Mesodermal cell (in vitro differentiated cells): ENCODE measurements at regions not wholly inside any gene's neighbourhood (a gene's known extent, or its start where the extent isn't known, plus 50 kb on each side); places are given as distances from the start of the nearest gene placed in this dataset.
"Not testable (repeated sequence)": the region's sequence is repeated elsewhere in the genome, so short reads cannot be mapped to it uniquely, and the experiment has no call there.

Experiments used
- H3K27ac ChIP-seq: 2 replicates; pipeline ENCODE4 v1.7.0; 2013; ENCODE audit warnings: mild to moderate bottlenecking, low read depth, low read length, moderate library complexity; ENCODE audit not compliant: severe bottlenecking
- H3K36me3 ChIP-seq: 2 replicates; pipeline ENCODE4 v1.7.1; 2013; ENCODE audit warnings: mild to moderate bottlenecking, low read length, moderate library complexity; ENCODE audit not compliant: control insufficient read depth, insufficient read depth
- H3K4me1 ChIP-seq: one replicate; pipeline ENCODE4 v1.7.1; 2013; ENCODE audit warnings: mild to moderate bottlenecking, low read length; ENCODE audit not compliant: insufficient read depth, control insufficient read depth, poor library complexity, severe bottlenecking
- H3K4me3 ChIP-seq: 2 replicates; pipeline ENCODE4 v1.7.0; 2013; ENCODE audit warnings: low read length, control low read depth, mild to moderate bottlenecking; ENCODE audit not compliant: insufficient read depth, poor library complexity, severe bottlenecking; ENCODE audit errors: extremely low read depth
- H3K9me3 ChIP-seq: 2 replicates; pipeline ENCODE4 v1.7.1; 2013; ENCODE audit warnings: mild to moderate bottlenecking, low read length, moderate library complexity; ENCODE audit not compliant: control insufficient read depth
- WGBS, 2 experiments: methylation state at CpG; one replicate each; pipeline ENCODE4 v1.1.5; 2013; ENCODE audit warnings: missing lambda C conversion rate in 2 of 2; ENCODE audit not compliant: insufficient coverage in 2 of 2; 5-methylcytosine and 5-hydroxymethylcytosine counted together

GRCh38 chr2:54038835-54039234 lies 68.0 kb upstream of the PSME4 start:
- Histone ChIP-seq H3K9me3 (no peaks in the 10 kb centered on the region), H3K36me3 (no peaks in the 10 kb centered on the region), H3K27ac (no peak overlapping the region), H3K4me3 (no peak overlapping the region), H3K4me1 (no peaks in the 10 kb centered on the region)
- 86% methylated on average over 1 of the region's 1 CpG; no CpG with 5 or more reads in 1 of the 2 experiments for WGBS, 2 experiments

- WGBS, 2 experiments = no CpG with 5 or more reads among the region's 3 CpGs
- H3K36me3 ChIP-seq, H3K4me1 ChIP-seq, H3K9me3 ChIP-seq, H3K4me3 ChIP-seq, H3K27ac ChIP-seq: not testable (repeated sequence)
These were observed 60.5 kb upstream of the PSME4 start for GRCh38 chr2:54031288-54031687.

- Histone ChIP-seq H3K36me3 (no peaks in the 10 kb centered on the region), H3K27ac (no peak overlapping the region), H3K9me3 (no peaks in the 10 kb centered on the region), H3K4me1 (no peaks in the 10 kb centered on the region), H3K4me3 (no peak overlapping the region)
- no CpG with 5 or more reads among the region's 2 CpGs for WGBS, 2 experiments
These were observed 60.0 kb upstream of the PSME4 start for GRCh38 chr2:54030806-54031205.

DNA sequence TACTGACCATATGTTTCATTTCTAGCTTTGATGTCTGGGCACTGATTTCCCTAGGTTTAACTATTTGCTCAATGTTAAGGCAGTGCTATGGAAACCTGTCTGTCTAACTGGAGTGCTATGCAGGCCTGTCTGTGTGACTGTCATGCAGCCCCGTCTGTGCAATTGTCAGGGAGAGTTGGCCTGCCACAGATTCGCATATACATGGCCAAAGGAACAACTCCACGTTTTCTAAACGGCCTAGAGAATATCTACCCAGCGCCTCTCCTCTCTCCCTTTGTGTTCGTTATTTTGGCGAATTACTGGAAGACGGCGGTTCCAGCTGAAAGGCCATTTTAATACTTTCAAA lies 59.6 kb upstream of the PSME4 start:
- Histone ChIP-seq H3K27ac (peak overlapping the region; percentile 80), H3K9me3 (no peaks in the 10 kb centered on the region), H3K36me3 (no peaks in the 10 kb centered on the region), H3K4me1 (no peaks in the 10 kb centered on the region), H3K4me3 (no peak overlapping the region)
- 76 to 94% methylated on average over 4 to 5 of the region's 9 CpGs for WGBS, 2 experiments

- Histone ChIP-seq H3K4me3 (no peak overlapping the region), H3K36me3 (no peaks in the 10 kb centered on the region), H3K4me1 (no peaks in the 10 kb centered on the region), H3K27ac (peak overlapping the region; percentile 80), H3K9me3 (peaks cover 5% of the 10 kb centered on the region)
- 80 to 87% methylated on average over 3 to 8 of the region's 11 CpGs for WGBS, 2 experiments
These were observed 59.1 kb upstream of the PSME4 start for GRCh38 chr2:54029721-54030395.

GRCh38 chr2:54025463-54026075 lies 54.8 kb upstream of the PSME4 start:
- not testable (repeated sequence) for H3K36me3 ChIP-seq, H3K4me1 ChIP-seq, H3K27ac ChIP-seq, H3K4me3 ChIP-seq
- H3K9me3 ChIP-seq = peaks cover 10% of the 10 kb centered on the region
- WGBS, 2 experiments = 79 to 83% methylated on average over 2 to 4 of the region's 6 CpGs

DNA sequence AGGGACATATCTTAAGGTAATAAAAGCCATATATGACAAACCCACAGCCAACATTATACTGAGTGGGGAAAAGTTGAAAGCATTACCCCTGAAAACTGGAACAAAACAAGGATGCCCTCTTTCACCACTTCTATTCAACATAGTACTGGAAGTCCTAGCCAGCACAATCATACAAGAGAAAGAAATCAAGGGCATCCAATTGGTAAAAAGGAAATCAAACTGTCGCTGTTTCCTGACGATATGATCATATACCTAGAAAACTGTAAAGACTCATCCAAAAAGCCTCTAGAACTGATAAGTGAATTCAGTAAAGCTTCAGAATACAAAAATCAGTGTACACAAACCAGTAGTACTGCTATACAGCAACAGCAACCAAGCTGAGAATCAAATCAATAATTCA lies 53.8 kb upstream of the PSME4 start:
- peaks cover 10% of the 10 kb centered on the region for H3K9me3 ChIP-seq
- no peaks in the 10 kb centered on the region for H3K36me3 ChIP-seq
- no peak overlapping the region for H3K4me3 ChIP-seq
- WGBS, 2 experiments = 100% methylated on average over 2 of the region's 2 CpGs; no CpG with 5 or more reads in 1 of the 2 experiments
- H3K4me1 ChIP-seq = no peaks in the 10 kb centered on the region
- no peak overlapping the region for H3K27ac ChIP-seq

DNA sequence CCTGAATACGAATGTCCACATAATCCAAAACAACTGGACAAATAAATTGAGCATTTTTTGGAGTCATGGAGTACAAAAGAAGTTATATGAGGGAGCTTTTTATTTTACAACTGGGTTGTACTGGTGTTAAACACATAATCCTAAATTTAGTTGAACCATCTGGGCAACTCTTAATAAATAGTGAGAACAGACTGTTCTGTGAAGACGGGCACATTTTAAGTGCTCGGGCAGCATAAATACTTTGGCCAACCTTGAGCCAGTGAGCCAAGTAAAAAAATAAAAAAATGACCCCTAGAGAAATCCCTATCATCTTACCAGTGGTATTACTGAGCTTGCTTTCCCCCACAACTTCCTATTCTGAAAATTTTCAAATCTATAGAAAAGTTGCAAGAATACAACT lies 50.9 kb upstream of the PSME4 start:
- H3K36me3 ChIP-seq = no peaks in the 10 kb centered on the region
- WGBS, 2 experiments = 90 to 100% methylated on average over 1 to 2 of the region's 3 CpGs
- no peak overlapping the region for H3K27ac ChIP-seq

GRCh38 chr2:54020793-54021414 lies 50.1 kb upstream of the PSME4 start:
- Histone ChIP-seq H3K36me3 (no peaks in the 10 kb centered on the region), H3K27ac (no peak overlapping the region), H3K9me3 (peaks cover 10% of the 10 kb centered on the region), H3K4me1 (peaks cover 2% of the 10 kb centered on the region), H3K4me3 (no peak overlapping the region)
- WGBS, 2 experiments = 92 to 93% methylated on average over 4 to 6 of the region's 7 CpGs

More for the DNA sequence above, 50.9 kb upstream of the PSME4 start:
- no peak overlapping the region for H3K4me3 ChIP-seq
- H3K9me3 ChIP-seq = peaks cover 10% of the 10 kb centered on the region
- H3K4me1 ChIP-seq = no peaks in the 10 kb centered on the region
